IMR-90 (cell line): ENCODE measurements at regions not wholly inside any gene's neighbourhood (a gene's known extent, or its start where the extent isn't known, plus 50 kb on each side); places are given as distances from the start of the nearest gene placed in this dataset.

Experiments
- ATAC-seq: fragments of 200-7000 bp; cut with Tn5 transposase; 2 replicates; pipeline ENCODE4 v1.9.1; 2020; ENCODE audit warnings: low read depth, mild to moderate bottlenecking, moderate library complexity
- BruUV-seq: library from RNA; stranded (reverse); fragments of 400-500 nt; replicated peaks from 2 replicates; lab custom pipeline; 2021; lab: Mats Ljungman, UMichigan
- CTCF ChIA-PET: fragments of 300-600 bp; formaldehyde crosslinking; extraction: SDS; loops from one replicate; lab custom pipeline; 2021; ENCODE audit warnings: antibody characterized with exemption; lab: Yijun Ruan, JAX
- POLR2A ChIA-PET: fragments of 300-600 bp; sonication (Branson Sonifier 250); formaldehyde crosslinking; loops from one replicate; lab custom pipeline; 2022; ENCODE audit warnings: antibody characterized with exemption; ENCODE audit not compliant: unreplicated experiment; lab: Charles Lee
- DNase-seq: peaks from one replicate; pipeline ENCODE4 v3.0.0; 2013
- H2AFZ ChIP-seq: replicated peaks from 2 replicates; pipeline ENCODE3; 2013; ENCODE audit warnings: low read length, mild to moderate bottlenecking; ENCODE audit not compliant: poor library complexity
- H2AK5ac ChIP-seq: 2 replicates; pipeline ENCODE4 v1.6.1; 2013; ENCODE audit warnings: low read depth, low read length, inconsistent platforms
- H2AK9ac ChIP-seq: replicated peaks from 2 replicates; pipeline ENCODE3; 2013; ENCODE audit warnings: mild to moderate bottlenecking, low read depth, low read length, moderate library complexity; ENCODE audit not compliant: poor library complexity
- H2BK120ac ChIP-seq: 2 replicates; pipeline ENCODE4 v1.6.1; 2013; ENCODE audit warnings: low read depth, low read length, inconsistent platforms
- H2BK15ac ChIP-seq: 3 replicates; pipeline ENCODE4 v1.6.1; 2013; ENCODE audit warnings: low read depth, low read length, inconsistent platforms
- H2BK20ac ChIP-seq: 2 replicates; pipeline ENCODE4 v1.6.1; 2013; ENCODE audit warnings: low read depth, mild to moderate bottlenecking, inconsistent platforms, low read length, moderate library complexity
- H2BK5ac ChIP-seq: 2 replicates; pipeline ENCODE4 v1.6.1; 2013; ENCODE audit warnings: mild to moderate bottlenecking, low read depth, low read length, inconsistent platforms; ENCODE audit not compliant: poor library complexity, severe bottlenecking
- H3K14ac ChIP-seq: replicated peaks from 2 replicates; pipeline ENCODE4 v1.6.1; 2013; ENCODE audit warnings: low read depth, low read length, inconsistent platforms
- H3K18ac ChIP-seq: 2 replicates; pipeline ENCODE4 v1.6.1; 2013; ENCODE audit warnings: low read depth, low read length, control low read depth
- H3K23ac ChIP-seq: 2 replicates; pipeline ENCODE4 v1.6.1; 2013; ENCODE audit warnings: low read depth, low read length, inconsistent platforms
- H3K27ac ChIP-seq: 2 replicates; pipeline ENCODE4 v1.5.1; 2013; ENCODE audit warnings: mild to moderate bottlenecking, control low read depth, low read length; ENCODE audit not compliant: insufficient read depth
- H3K27me3 ChIP-seq: 2 replicates; pipeline ENCODE4 v1.6.1; 2013; ENCODE audit warnings: low read length; ENCODE audit not compliant: control insufficient read depth, insufficient read depth
- H3K36me3 ChIP-seq: 2 replicates; pipeline ENCODE4 v1.6.1; 2013; ENCODE audit warnings: low read length, mixed read lengths; ENCODE audit not compliant: control insufficient read depth, insufficient read depth
- H3K4ac ChIP-seq: 2 replicates; pipeline ENCODE4 v1.6.1; 2013; ENCODE audit warnings: low read depth, low read length, inconsistent platforms
- H3K4me1 ChIP-seq: 2 replicates; pipeline ENCODE4 v1.6.1; 2013; ENCODE audit warnings: low read length, mixed read lengths; ENCODE audit not compliant: control insufficient read depth, insufficient read depth
- H3K4me2 ChIP-seq: 2 replicates; pipeline ENCODE4 v1.6.1; 2013; ENCODE audit warnings: low read depth, mild to moderate bottlenecking, control low read depth, low read length, moderate library complexity
- H3K4me3 ChIP-seq: 2 replicates; pipeline ENCODE4 v1.5.1; 2013; ENCODE audit warnings: low read depth, mild to moderate bottlenecking, control low read depth, low read length, moderate library complexity; ENCODE audit not compliant: insufficient read depth
- H3K56ac ChIP-seq: 2 replicates; pipeline ENCODE4 v1.6.1; 2013; ENCODE audit warnings: low read length, inconsistent platforms; ENCODE audit not compliant: insufficient read depth; ENCODE audit errors: extremely low read depth
- H3K79me1 ChIP-seq, 2 experiments: 2 replicates each; pipeline ENCODE4 v1.6.1; 2013; ENCODE audit warnings: low read length in 2 of 2, inconsistent platforms in 1 of 2, low read depth in 1 of 2
- H3K9ac ChIP-seq: 2 replicates; pipeline ENCODE4 v1.6.1; 2013; ENCODE audit warnings: low read depth, low read length, control low read depth
- H3K9me1 ChIP-seq: 2 replicates; pipeline ENCODE4 v1.6.1; 2013; ENCODE audit warnings: low read length, inconsistent platforms; ENCODE audit not compliant: insufficient read depth
- H3K9me3 ChIP-seq: 2 replicates; pipeline ENCODE4 v1.6.1; 2013; ENCODE audit warnings: low read length; ENCODE audit not compliant: control insufficient read depth, insufficient read depth
- H4K20me1 ChIP-seq: 2 replicates; pipeline ENCODE4 v1.6.1; 2013; ENCODE audit warnings: low read length, inconsistent platforms; ENCODE audit not compliant: insufficient read depth
- H4K5ac ChIP-seq: 2 replicates; pipeline ENCODE4 v1.6.1; 2013; ENCODE audit warnings: mild to moderate bottlenecking, low read depth, low read length, control low read depth
- H4K8ac ChIP-seq, 2 experiments: 2 replicates each; pipeline ENCODE4 v1.6.1; 2013; ENCODE audit warnings: low read depth in 2 of 2, low read length in 2 of 2, control low read depth in 1 of 2, inconsistent platforms in 1 of 2
- H4K91ac ChIP-seq: 2 replicates; pipeline ENCODE4 v1.6.1; 2013; ENCODE audit warnings: low read depth, low read length, inconsistent platforms; ENCODE audit not compliant: insufficient read depth
- CEBPB ChIP-seq: IDR thresholded peaks from 2 replicates; pipeline ENCODE4 v1.6.1; 2012; ENCODE audit warnings: low read depth, low read length, improper control_type of control experiment
- WGBS, 2 experiments: methylation state at CpG; one replicate each; pipeline versions ENCODE4 v1.1.5 to v1.1.7; 2013; ENCODE audit warnings: missing lambda C conversion rate in 2 of 2; ENCODE audit not compliant: insufficient read length in 1 of 2; ENCODE audit errors: extremely low coverage in 2 of 2; 5-methylcytosine and 5-hydroxymethylcytosine counted together
- dilution Hi-C: fragments of 300-500 bp; cut with HindIII; formaldehyde crosslinking; loops from one replicate; pipeline ENCODE4 v1.14.3; 2018; ENCODE audit warnings: low sequenced_read_pairs; ENCODE audit not compliant: unreplicated experiment
- in situ Hi-C: fragments of 300-500 bp; cut with MboI; formaldehyde crosslinking; loops from 3 replicates; pipeline ENCODE4 v1.14.3; 2019; ENCODE audit warnings: low sequenced_read_pairs, inconsistent platforms, mixed read lengths
- intact Hi-C: fragments of 100-400 bp; cut with micrococcal nuclease; formaldehyde crosslinking; loops from 2 replicates; pipeline ENCODE4 v1.10.0; 2022

GRCh38 chr3:110753516-110753915 is 318.1 kb upstream of the NECTIN3 start:
- Histone ChIP-seq H3K56ac (no peak overlapping the region), H3K4ac (no peak overlapping the region), H3K27ac (no peak overlapping the region), H3K18ac (no peak overlapping the region), H3K9me1 (no peaks in the 10 kb centered on the region), H2BK15ac (no peak overlapping the region), H3K27me3 (no peaks in the 10 kb centered on the region), H2BK120ac (no peak overlapping the region), H2AFZ (no peak overlapping the region), H4K8ac (no peak overlapping the region), H3K36me3 (no peaks in the 10 kb centered on the region), H3K9me3 (no peaks in the 10 kb centered on the region), H2AK9ac (no peak overlapping the region), H3K23ac (no peak overlapping the region), H4K91ac (no peak overlapping the region), H3K9ac (no peak overlapping the region), H3K14ac (no peak overlapping the region), H2BK5ac (no peak overlapping the region), H3K79me1 (no peaks in the 10 kb centered on the region), H3K4me3 (no peak overlapping the region), H4K5ac (no peak overlapping the region), H3K4me2 (no peak overlapping the region), H2BK20ac (no peak overlapping the region), H2AK5ac (no peak overlapping the region), H4K20me1 (no peaks in the 10 kb centered on the region), H3K4me1 (no peaks in the 10 kb centered on the region)
- no TSS peak for BruUV-seq
- ATAC-seq (no peak), DNase-seq (no peak)
- dilution Hi-C loops (no loop called here), intact Hi-C loops (no loop called here), in situ Hi-C loops (no loop called here)
- CTCF ChIA-PET, result interaction anchor here (0.6 kb wide), 1 partner anchor 208 kb away, joined by 3 read pairs; no protein-coding TSS in a partner anchor
- TF ChIP-seq CEBPB, result no peak
- no CpG with 5 or more reads among the region's 1 CpG for WGBS, 2 experiments
- POLR2A ChIA-PET, result no interaction called here
